ENCODE measurements at regions not wholly inside any gene's neighbourhood (a gene's known extent, or its start where the extent isn't known, plus 50 kb on each side); places are given as distances from the start of the nearest gene placed in this dataset.

GRCh38 chr10:78354101-78354500 is 320.4 kb downstream of the RPS24 start:
- intact Hi-C loops (cut with DNase I), result no loop called here

GRCh38 chr10:78356291-78356900 is 322.7 kb downstream of the RPS24 start:
- DNase-seq, result no peak
- no peaks in the 10 kb centered on the region for H3K9me3 ChIP-seq
- intact Hi-C loops (cut with DNase I), result no loop called here
- H3K4me1 ChIP-seq, result no peaks in the 10 kb centered on the region
- ATAC-seq, result no peak
- no peaks in the 10 kb centered on the region for H3K36me3 ChIP-seq
- H3K4me3 ChIP-seq, result no peak overlapping the region
- no peak overlapping the region for H3K27ac ChIP-seq
- no peaks in the 10 kb centered on the region for H3K27me3 ChIP-seq
- no peak for TF ChIP-seq CTCF (IDR thresholded peaks at IDR 0.05)

More at GRCh38 chr10:78354101-78354500, 320.4 kb downstream of the RPS24 start:
- no peaks in the 10 kb centered on the region for H3K36me3 ChIP-seq
- ATAC-seq (no peak), DNase-seq (no peak)
- no peak overlapping the region for H3K4me3 ChIP-seq
- no peak overlapping the region for H3K27ac ChIP-seq
- no peaks in the 10 kb centered on the region for H3K27me3 ChIP-seq
- TF ChIP-seq CTCF (IDR thresholded peaks at IDR 0.05), result no peak
- no peaks in the 10 kb centered on the region for H3K9me3 ChIP-seq
- no peaks in the 10 kb centered on the region for H3K4me1 ChIP-seq

- no peak for ATAC-seq
- Histone ChIP-seq H3K4me1 (peaks cover 4 to 5% of the 10 kb centered on the region in 2 donors), H3K27me3 (no peaks in the 10 kb centered on the region), H3K4me3 (no peak overlapping the region), H3K36me3 (no peaks in the 10 kb centered on the region), H3K27ac (no peak overlapping the region), H3K9me3 (no peaks in the 10 kb centered on the region)
- intact Hi-C loops (cut with DNase I), result no loop called here
- DNase-seq, result no peak
- TF ChIP-seq CTCF (IDR thresholded peaks at IDR 0.05), result no peak
These were observed 323.7 kb downstream of the RPS24 start for GRCh38 chr10:78357141-78358063.

- intact Hi-C loops (cut with DNase I), result no loop called here
- ATAC-seq, result no peak
- no peak overlapping the region for H3K27ac ChIP-seq
These were observed 324.7 kb downstream of the RPS24 start for GRCh38 chr10:78358351-78358750.

More at GRCh38 chr10:78358351-78358750, 324.7 kb downstream of the RPS24 start:
- no peak for TF ChIP-seq CTCF (IDR thresholded peaks at IDR 0.05)
- Histone ChIP-seq H3K36me3 (no peaks in the 10 kb centered on the region), H3K4me3 (no peak overlapping the region), H3K4me1 (peaks cover 4 to 8% of the 10 kb centered on the region in 2 donors), H3K9me3 (no peaks in the 10 kb centered on the region), H3K27me3 (no peaks in the 10 kb centered on the region)
- DNase-seq, result no peak

All from left lung (tissue), 4 donors.